ENCODE measurements at regions not wholly inside any gene's neighbourhood (a gene's known extent, or its start where the extent isn't known, plus 50 kb on each side); places are given as distances from the start of the nearest gene placed in this dataset.

DNA sequence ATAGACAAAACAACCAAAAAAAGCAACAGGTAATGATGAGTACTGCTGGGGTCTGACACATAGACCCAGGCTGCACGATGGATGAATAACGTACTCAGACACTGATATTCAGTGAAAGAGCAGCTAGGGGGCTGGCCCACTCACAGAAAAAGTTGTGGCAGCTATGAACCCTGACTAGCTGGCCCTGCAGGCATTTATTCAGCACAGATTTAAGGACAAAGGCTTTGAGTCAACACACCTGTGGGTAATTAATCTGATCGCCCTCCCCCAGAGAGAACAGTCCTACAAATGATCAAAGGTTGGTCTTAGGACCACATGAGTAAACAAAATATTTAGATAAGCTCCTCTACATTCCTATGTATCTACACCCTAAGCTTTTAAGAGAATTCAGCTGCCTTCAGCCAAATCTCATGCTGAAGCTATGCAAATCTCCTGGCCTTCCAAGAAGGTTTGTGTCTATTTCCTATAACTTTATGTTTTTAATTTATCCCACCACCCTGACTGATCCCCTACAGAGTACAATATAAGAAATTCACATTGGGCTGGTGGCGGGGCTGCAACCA lies 81.7 kb upstream of the NXT1 start:
- DNase-seq = no peak
- TF ChIP-seq, protein P1, sequence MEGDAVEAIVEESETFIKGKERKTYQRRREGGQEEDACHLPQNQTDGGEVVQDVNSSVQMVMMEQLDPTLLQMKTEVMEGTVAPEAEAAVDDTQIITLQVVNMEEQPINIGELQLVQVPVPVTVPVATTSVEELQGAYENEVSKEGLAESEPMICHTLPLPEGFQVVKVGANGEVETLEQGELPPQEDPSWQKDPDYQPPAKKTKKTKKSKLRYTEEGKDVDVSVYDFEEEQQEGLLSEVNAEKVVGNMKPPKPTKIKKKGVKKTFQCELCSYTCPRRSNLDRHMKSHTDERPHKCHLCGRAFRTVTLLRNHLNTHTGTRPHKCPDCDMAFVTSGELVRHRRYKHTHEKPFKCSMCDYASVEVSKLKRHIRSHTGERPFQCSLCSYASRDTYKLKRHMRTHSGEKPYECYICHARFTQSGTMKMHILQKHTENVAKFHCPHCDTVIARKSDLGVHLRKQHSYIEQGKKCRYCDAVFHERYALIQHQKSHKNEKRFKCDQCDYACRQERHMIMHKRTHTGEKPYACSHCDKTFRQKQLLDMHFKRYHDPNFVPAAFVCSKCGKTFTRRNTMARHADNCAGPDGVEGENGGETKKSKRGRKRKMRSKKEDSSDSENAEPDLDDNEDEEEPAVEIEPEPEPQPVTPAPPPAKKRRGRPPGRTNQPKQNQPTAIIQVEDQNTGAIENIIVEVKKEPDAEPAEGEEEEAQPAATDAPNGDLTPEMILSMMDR (IDR thresholded peaks at IDR 0.05; ENCODE audit: borderline replicate concordance, extremely low read depth, insufficient read depth) = no peak
- Histone ChIP-seq H3K9me3 (ENCODE audit: control insufficient read depth in 2 of 3, insufficient read depth in 1 of 3, low read length in 3 of 3) (no peaks in the 10 kb centered on the region), H3K4me3 (ENCODE audit: low read length in 3 of 3) (no peak overlapping the region), H3K4me1 (ENCODE audit: control insufficient read depth in 2 of 3, insufficient read depth in 2 of 3, low read depth in 1 of 3, low read length in 3 of 3) (no peaks in the 10 kb centered on the region), H3K36me3 (ENCODE audit: control insufficient read depth in 2 of 3, insufficient read depth in 3 of 3, low read length in 3 of 3) (no peaks in the 10 kb centered on the region), H3K27me3 (ENCODE audit: control insufficient read depth, insufficient read depth, low read length) (no peaks in the 10 kb centered on the region), H3K9ac (ENCODE audit: low read length in 3 of 3) (no peak overlapping the region), H3K27ac (ENCODE audit: low read depth in 2 of 2, low read length in 2 of 2) (no peak overlapping the region)
- intact Hi-C loops (cut with DNase I) = no loop called here
- no peak for FAIRE-seq

DNA sequence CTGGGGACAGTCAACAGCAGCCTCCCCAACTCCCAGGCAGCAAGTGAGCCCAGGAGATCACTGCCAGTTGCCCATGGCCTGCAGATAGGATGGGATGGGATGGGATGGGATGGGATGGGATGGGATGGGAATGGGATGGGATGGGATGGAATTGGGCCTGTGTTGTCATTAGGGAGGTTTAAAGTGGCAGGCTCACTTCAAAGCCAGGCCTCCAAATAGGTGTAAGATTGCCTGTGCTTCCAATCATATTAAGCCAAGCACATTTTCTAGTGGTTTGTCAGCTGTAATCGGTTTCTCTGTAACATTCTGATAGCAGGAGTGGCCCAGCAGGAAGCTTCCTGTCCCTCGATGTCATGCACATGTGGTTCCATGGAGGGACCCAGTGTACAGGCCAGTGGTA lies 82.7 kb upstream of the NXT1 start:
- H3K27ac ChIP-seq (ENCODE audit: low read depth in 2 of 2, low read length in 2 of 2) = no peak overlapping the region
- no peaks in the 10 kb centered on the region for H3K36me3 ChIP-seq (ENCODE audit: control insufficient read depth in 2 of 3, insufficient read depth in 3 of 3, low read length in 3 of 3)
- H3K4me3 ChIP-seq (ENCODE audit: low read length in 3 of 3) = no peak overlapping the region
- H3K9me3 ChIP-seq (ENCODE audit: control insufficient read depth in 2 of 3, insufficient read depth in 1 of 3, low read length in 3 of 3) = no peaks in the 10 kb centered on the region
- DNase-seq (no peak), FAIRE-seq (no peak)
- no peaks in the 10 kb centered on the region for H3K4me1 ChIP-seq (ENCODE audit: control insufficient read depth in 2 of 3, insufficient read depth in 2 of 3, low read depth in 1 of 3, low read length in 3 of 3)
- intact Hi-C loops (cut with DNase I) = no loop called here
- TF ChIP-seq, protein P1 (IDR thresholded peaks at IDR 0.05; ENCODE audit: borderline replicate concordance, extremely low read depth, insufficient read depth) = no peak
- H3K27me3 ChIP-seq (ENCODE audit: control insufficient read depth, insufficient read depth, low read length) = no peaks in the 10 kb centered on the region
- no peak overlapping the region for H3K9ac ChIP-seq (ENCODE audit: low read length in 3 of 3)

DNA sequence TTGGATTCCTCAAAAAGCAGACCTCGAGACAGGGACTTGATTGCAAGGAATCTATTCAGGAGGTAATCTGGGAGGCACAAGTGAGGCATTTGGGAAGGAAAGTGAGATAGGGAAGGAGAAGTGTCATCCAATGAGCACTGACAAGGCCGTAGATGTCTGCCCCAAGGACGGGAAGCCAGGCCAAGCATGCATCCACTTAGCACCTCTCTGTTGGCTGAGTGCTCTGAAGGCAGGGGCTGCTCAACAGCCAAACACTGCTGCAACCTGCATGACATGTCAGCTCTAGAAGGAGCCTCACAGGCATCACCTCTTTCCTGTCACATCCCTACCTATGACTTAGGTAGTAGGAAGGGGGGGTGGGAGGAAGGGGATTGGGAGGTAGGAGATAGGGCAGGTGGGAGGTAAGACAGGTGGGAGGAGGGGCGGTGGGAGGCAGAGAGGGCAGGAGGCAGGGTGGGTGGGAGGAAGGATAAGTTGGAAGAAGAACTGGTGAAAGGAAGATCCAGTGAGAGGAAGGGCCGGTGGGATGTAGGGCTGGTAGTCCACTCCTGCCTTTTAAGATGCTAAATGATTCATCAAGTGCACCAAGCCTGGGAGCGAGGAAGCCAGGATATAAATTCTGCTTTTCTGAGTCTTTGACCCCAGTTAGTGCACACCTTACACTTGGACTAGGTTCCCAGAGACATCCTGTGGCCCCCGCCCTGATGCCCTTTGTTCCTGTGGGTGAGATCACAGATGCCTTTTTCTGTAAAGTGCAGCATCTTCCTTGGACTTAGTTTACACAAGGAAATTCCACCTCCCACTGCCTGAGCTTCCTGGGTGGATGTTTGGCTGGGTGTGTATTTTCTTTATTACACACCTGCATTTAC lies 83.8 kb upstream of the NXT1 start:
- no peak overlapping the region for H3K4me3 ChIP-seq (ENCODE audit: low read length in 3 of 3)
- TF ChIP-seq, protein P1 (IDR thresholded peaks at IDR 0.05; ENCODE audit: borderline replicate concordance, extremely low read depth, insufficient read depth) = no peak
- no peak for DNase-seq
- intact Hi-C loops (cut with DNase I) = no loop called here
- H3K27me3 ChIP-seq (ENCODE audit: control insufficient read depth, insufficient read depth, low read length) = no peaks in the 10 kb centered on the region
- H3K9ac ChIP-seq (ENCODE audit: low read length in 3 of 3) = no peak overlapping the region
- no peaks in the 10 kb centered on the region for H3K9me3 ChIP-seq (ENCODE audit: control insufficient read depth in 2 of 3, insufficient read depth in 1 of 3, low read length in 3 of 3)
- H3K27ac ChIP-seq (ENCODE audit: low read depth in 2 of 2, low read length in 2 of 2) = no peak overlapping the region
- no peaks in the 10 kb centered on the region for H3K36me3 ChIP-seq (ENCODE audit: control insufficient read depth in 2 of 3, insufficient read depth in 3 of 3, low read length in 3 of 3)
- FAIRE-seq = no peak
- no peaks in the 10 kb centered on the region for H3K4me1 ChIP-seq (ENCODE audit: control insufficient read depth in 2 of 3, insufficient read depth in 2 of 3, low read depth in 1 of 3, low read length in 3 of 3)

Measured in kidney (tissue), 13 donors.